ENCODE measurements at regions not wholly inside any gene's neighbourhood (a gene's known extent, or its start where the extent isn't known, plus 50 kb on each side); places are given as distances from the start of the nearest gene placed in this dataset.

- no peak for TF ChIP-seq CTCF (conservative IDR thresholded peaks at IDR 0.05; ENCODE audit: low read length)
- TF ChIP-seq EZH2phosphoT487 (IDR thresholded peaks at IDR 0.05; ENCODE audit: borderline replicate concordance, low read depth, low read length): no peak
Observed at GRCh38 chrX:113048896-113049295, 208.3 kb upstream of the AMOT start.

Data from OCI-LY7 (cell line).